GM18873 (cell line): ENCODE measurements at regions not wholly inside any gene's neighbourhood (a gene's known extent, or its start where the extent isn't known, plus 50 kb on each side); places are given as distances from the start of the nearest gene placed in this dataset.

ENCODE experiments used
- ATAC-seq: cut with Tn5 transposase; IDR thresholded peaks from one replicate; pipeline ENCODE4 v1.9.1; 2021; ENCODE audit warnings: mild to moderate bottlenecking, moderate library complexity, moderate number of reproducible peaks; ENCODE audit not compliant: unreplicated experiment, low FRiP score

- no peak for ATAC-seq
Observed at GRCh38 chr15:25987638-25988037, 124.5 kb upstream of the ATP10A start.

- ATAC-seq, result no peak
Observed at GRCh38 chr15:25985165-25985564, 122.0 kb upstream of the ATP10A start.

GRCh38 chr15:25982736-25983135, 119.6 kb upstream of the ATP10A start:
- no peak for ATAC-seq

GRCh38 chr15:25981114-25981513, 118.0 kb upstream of the ATP10A start:
- ATAC-seq, result no peak

GRCh38 chr15:25972141-25972675, 109.1 kb upstream of the ATP10A start:
- no peak for ATAC-seq

- ATAC-seq, result no peak
Observed at GRCh38 chr15:25971053-25971452, 107.9 kb upstream of the ATP10A start.

GRCh38 chr15:25969886-25970285, 106.8 kb upstream of the ATP10A start:
- ATAC-seq, result no peak

GRCh38 chr15:25967116-25967515, 104.0 kb upstream of the ATP10A start:
- no peak for ATAC-seq

- no peak for ATAC-seq
Observed at GRCh38 chr15:25965326-25965725, 102.2 kb upstream of the ATP10A start.

- no peak for ATAC-seq
Observed at GRCh38 chr15:25960273-25960672, 97.1 kb upstream of the ATP10A start.

GRCh38 chr15:25959100-25959499, 96.0 kb upstream of the ATP10A start:
- no peak for ATAC-seq

GRCh38 chr15:25955628-25956027, 92.5 kb upstream of the ATP10A start:
- ATAC-seq, result no peak

- ATAC-seq, result no peak
Observed at GRCh38 chr15:25954398-25954797, 91.3 kb upstream of the ATP10A start.

GRCh38 chr15:25950014-25950413, 86.9 kb upstream of the ATP10A start:
- ATAC-seq, result no peak

GRCh38 chr15:25947323-25948314, 84.5 kb upstream of the ATP10A start:
- no peak for ATAC-seq

GRCh38 chr15:25946241-25946805, 83.2 kb upstream of the ATP10A start:
- no peak for ATAC-seq

- ATAC-seq, result no peak
Observed at GRCh38 chr15:25944386-25944785, 81.3 kb upstream of the ATP10A start.

- no peak for ATAC-seq
Observed at GRCh38 chr15:25943831-25944230, 80.7 kb upstream of the ATP10A start.

- no peak for ATAC-seq
Observed at GRCh38 chr15:25939122-25939521, 76.0 kb upstream of the ATP10A start.

GRCh38 chr15:25937796-25938195, 74.7 kb upstream of the ATP10A start:
- ATAC-seq, result no peak

GRCh38 chr15:25936004-25936403, 72.9 kb upstream of the ATP10A start:
- no peak for ATAC-seq
